ENCODE measurements at regions not wholly inside any gene's neighbourhood (a gene's known extent, or its start where the extent isn't known, plus 50 kb on each side); places are given as distances from the start of the nearest gene placed in this dataset.

GRCh38 chr6:168919470-168920179, 334.0 kb downstream of the THBS2 start:
- WGBS (ENCODE audit: extremely low coverage, insufficient coverage, low lambda C conversion rate) = no CpG with 5 or more reads among the region's 13 CpGs
- Histone ChIP-seq H3K4me2 (ENCODE audit: low read length) (no peak overlapping the region), H3K4me1 (ENCODE audit: control insufficient read depth, low read depth, low read length) (no peaks in the 10 kb centered on the region)

GRCh38 chr6:168916576-168917211, 337.0 kb downstream of the THBS2 start:
- no CpG with 5 or more reads among the region's 11 CpGs for WGBS (ENCODE audit: extremely low coverage, insufficient coverage, low lambda C conversion rate)
- no peak overlapping the region for H3K4me2 ChIP-seq (ENCODE audit: low read length)
- no peak overlapping the region for H2BK120ac ChIP-seq (ENCODE audit: low read depth, low read length)
- no peak overlapping the region for H2BK5ac ChIP-seq (ENCODE audit: low read length)
- no peak overlapping the region for H3K9ac ChIP-seq (ENCODE audit: low read length)
- no peaks in the 10 kb centered on the region for H3K27me3 ChIP-seq (ENCODE audit: insufficient read depth, low read length, poor library complexity)
- H3K4me3 ChIP-seq (ENCODE audit: low read length) = no peak overlapping the region
- no peaks in the 10 kb centered on the region for H3K79me2 ChIP-seq (ENCODE audit: control insufficient read depth, insufficient read depth, low read length)
- no peak overlapping the region for H2BK15ac ChIP-seq (replicated peaks; ENCODE audit: low read depth)
- no peaks in the 10 kb centered on the region for H3K79me1 ChIP-seq (ENCODE audit: low read length)
- no peak overlapping the region for H4K5ac ChIP-seq (ENCODE audit: low read length)
- no peak overlapping the region for H2AK5ac ChIP-seq (ENCODE audit: low read length)
- DNase-seq = no peak
- H4K8ac ChIP-seq (ENCODE audit: low read depth, low read length) = no peak overlapping the region
- no peak overlapping the region for H3K4ac ChIP-seq (ENCODE audit: low read depth, low read length)
- no peak overlapping the region for H3K23ac ChIP-seq (ENCODE audit: low read length)
- no peak overlapping the region for H3K27ac ChIP-seq (ENCODE audit: low read depth, low read length)
- H3K56ac ChIP-seq (ENCODE audit: low read length) = no peak overlapping the region
- H3K36me3 ChIP-seq (ENCODE audit: control insufficient read depth, insufficient read depth, low read length) = no peaks in the 10 kb centered on the region
- H3K4me1 ChIP-seq (ENCODE audit: control insufficient read depth, low read depth, low read length) = no peaks in the 10 kb centered on the region
- no peak overlapping the region for H3K18ac ChIP-seq (ENCODE audit: low read length)

More at GRCh38 chr6:168919470-168920179, 334.0 kb downstream of the THBS2 start:
- H3K27ac ChIP-seq (ENCODE audit: low read depth, low read length) = no peak overlapping the region
- DNase-seq = no peak
- no peaks in the 10 kb centered on the region for H3K79me2 ChIP-seq (ENCODE audit: control insufficient read depth, insufficient read depth, low read length)
- H2BK5ac ChIP-seq (ENCODE audit: low read length) = no peak overlapping the region
- H4K5ac ChIP-seq (ENCODE audit: low read length) = no peak overlapping the region
- H2AK5ac ChIP-seq (ENCODE audit: low read length) = no peak overlapping the region
- H3K4ac ChIP-seq (ENCODE audit: low read depth, low read length) = no peak overlapping the region
- no peaks in the 10 kb centered on the region for H3K79me1 ChIP-seq (ENCODE audit: low read length)
- H3K18ac ChIP-seq (ENCODE audit: low read length) = no peak overlapping the region
- no peaks in the 10 kb centered on the region for H3K36me3 ChIP-seq (ENCODE audit: control insufficient read depth, insufficient read depth, low read length)
- H2BK120ac ChIP-seq (ENCODE audit: low read depth, low read length) = no peak overlapping the region
- H3K23ac ChIP-seq (ENCODE audit: low read length) = no peak overlapping the region
- no peak overlapping the region for H2BK15ac ChIP-seq (replicated peaks; ENCODE audit: low read depth)
- H3K56ac ChIP-seq (ENCODE audit: low read length) = no peak overlapping the region
- no peak overlapping the region for H3K4me3 ChIP-seq (ENCODE audit: low read length)
- no peak overlapping the region for H3K9ac ChIP-seq (ENCODE audit: low read length)
- H4K8ac ChIP-seq (ENCODE audit: low read depth, low read length) = no peak overlapping the region
- no peaks in the 10 kb centered on the region for H3K27me3 ChIP-seq (ENCODE audit: insufficient read depth, low read length, poor library complexity)

- H3K56ac ChIP-seq (ENCODE audit: low read length) = no peak overlapping the region
- no peaks in the 10 kb centered on the region for H3K36me3 ChIP-seq (ENCODE audit: control insufficient read depth, insufficient read depth, low read length)
- no peaks in the 10 kb centered on the region for H3K27me3 ChIP-seq (ENCODE audit: insufficient read depth, low read length, poor library complexity)
- no peak overlapping the region for H4K8ac ChIP-seq (ENCODE audit: low read depth, low read length)
- no peak overlapping the region for H2BK5ac ChIP-seq (ENCODE audit: low read length)
- no peak overlapping the region for H3K23ac ChIP-seq (ENCODE audit: low read length)
- H3K4me3 ChIP-seq (ENCODE audit: low read length) = no peak overlapping the region
- no peaks in the 10 kb centered on the region for H3K79me1 ChIP-seq (ENCODE audit: low read length)
- no peak overlapping the region for H3K9ac ChIP-seq (ENCODE audit: low read length)
- H4K5ac ChIP-seq (ENCODE audit: low read length) = no peak overlapping the region
- no peak overlapping the region for H3K4me2 ChIP-seq (ENCODE audit: low read length)
- DNase-seq = no peak
- WGBS (ENCODE audit: extremely low coverage, insufficient coverage, low lambda C conversion rate) = no CpG with 5 or more reads among the region's 4 CpGs
- H2BK15ac ChIP-seq (replicated peaks; ENCODE audit: low read depth) = no peak overlapping the region
- H2AK5ac ChIP-seq (ENCODE audit: low read length) = no peak overlapping the region
- H3K4me1 ChIP-seq (ENCODE audit: control insufficient read depth, low read depth, low read length) = no peaks in the 10 kb centered on the region
- H2BK120ac ChIP-seq (ENCODE audit: low read depth, low read length) = no peak overlapping the region
- H3K79me2 ChIP-seq (ENCODE audit: control insufficient read depth, insufficient read depth, low read length) = no peaks in the 10 kb centered on the region
- H3K27ac ChIP-seq (ENCODE audit: low read depth, low read length) = no peak overlapping the region
- H3K18ac ChIP-seq (ENCODE audit: low read length) = no peak overlapping the region
- no peak overlapping the region for H3K4ac ChIP-seq (ENCODE audit: low read depth, low read length)
Measured at GRCh38 chr6:168915855-168916254, 337.8 kb downstream of the THBS2 start.

- H3K4ac ChIP-seq (ENCODE audit: low read depth, low read length) = no peak overlapping the region
Measured at GRCh38 chr6:168915242-168915641, 338.4 kb downstream of the THBS2 start.

GRCh38 chr6:168913866-168914469, 339.7 kb downstream of the THBS2 start:
- no peaks in the 10 kb centered on the region for H3K79me1 ChIP-seq (ENCODE audit: low read length)
- no peak for DNase-seq
- H3K56ac ChIP-seq (ENCODE audit: low read length) = no peak overlapping the region
- H3K4me2 ChIP-seq (ENCODE audit: low read length) = no peak overlapping the region
- H3K18ac ChIP-seq (ENCODE audit: low read length) = no peak overlapping the region
- H3K4me1 ChIP-seq (ENCODE audit: control insufficient read depth, low read depth, low read length) = no peaks in the 10 kb centered on the region
- H3K23ac ChIP-seq (ENCODE audit: low read length) = no peak overlapping the region
- no peak overlapping the region for H2BK5ac ChIP-seq (ENCODE audit: low read length)
- no peak overlapping the region for H3K4ac ChIP-seq (ENCODE audit: low read depth, low read length)
- H3K36me3 ChIP-seq (ENCODE audit: control insufficient read depth, insufficient read depth, low read length) = no peaks in the 10 kb centered on the region
- no peak overlapping the region for H3K4me3 ChIP-seq (ENCODE audit: low read length)
- no peak overlapping the region for H2BK15ac ChIP-seq (replicated peaks; ENCODE audit: low read depth)
- no peak overlapping the region for H2BK120ac ChIP-seq (ENCODE audit: low read depth, low read length)
- no peaks in the 10 kb centered on the region for H3K79me2 ChIP-seq (ENCODE audit: control insufficient read depth, insufficient read depth, low read length)
- no peak overlapping the region for H4K8ac ChIP-seq (ENCODE audit: low read depth, low read length)
- no peak overlapping the region for H3K27ac ChIP-seq (ENCODE audit: low read depth, low read length)
- no peaks in the 10 kb centered on the region for H3K27me3 ChIP-seq (ENCODE audit: insufficient read depth, low read length, poor library complexity)
- no peak overlapping the region for H3K9ac ChIP-seq (ENCODE audit: low read length)
- no CpG with 5 or more reads among the region's 12 CpGs for WGBS (ENCODE audit: extremely low coverage, insufficient coverage, low lambda C conversion rate)
- no peak overlapping the region for H4K5ac ChIP-seq (ENCODE audit: low read length)
- no peak overlapping the region for H2AK5ac ChIP-seq (ENCODE audit: low read length)

More at GRCh38 chr6:168915242-168915641, 338.4 kb downstream of the THBS2 start:
- H2BK15ac ChIP-seq (replicated peaks; ENCODE audit: low read depth) = no peak overlapping the region
- H3K56ac ChIP-seq (ENCODE audit: low read length) = no peak overlapping the region
- no peak overlapping the region for H3K4me2 ChIP-seq (ENCODE audit: low read length)
- H2AK5ac ChIP-seq (ENCODE audit: low read length) = no peak overlapping the region
- H3K27ac ChIP-seq (ENCODE audit: low read depth, low read length) = no peak overlapping the region
- H3K4me3 ChIP-seq (ENCODE audit: low read length) = no peak overlapping the region
- no peaks in the 10 kb centered on the region for H3K79me1 ChIP-seq (ENCODE audit: low read length)
- H4K5ac ChIP-seq (ENCODE audit: low read length) = no peak overlapping the region
- no peak overlapping the region for H2BK5ac ChIP-seq (ENCODE audit: low read length)
- H3K9ac ChIP-seq (ENCODE audit: low read length) = no peak overlapping the region
- H3K79me2 ChIP-seq (ENCODE audit: control insufficient read depth, insufficient read depth, low read length) = no peaks in the 10 kb centered on the region
- WGBS (ENCODE audit: extremely low coverage, insufficient coverage, low lambda C conversion rate) = no CpG with 5 or more reads among the region's 6 CpGs
- H3K27me3 ChIP-seq (ENCODE audit: insufficient read depth, low read length, poor library complexity) = no peaks in the 10 kb centered on the region
- H3K36me3 ChIP-seq (ENCODE audit: control insufficient read depth, insufficient read depth, low read length) = no peaks in the 10 kb centered on the region
- no peak overlapping the region for H3K18ac ChIP-seq (ENCODE audit: low read length)
- no peak overlapping the region for H4K8ac ChIP-seq (ENCODE audit: low read depth, low read length)
- H3K23ac ChIP-seq (ENCODE audit: low read length) = no peak overlapping the region
- no peak for DNase-seq
- H2BK120ac ChIP-seq (ENCODE audit: low read depth, low read length) = no peak overlapping the region
- no peaks in the 10 kb centered on the region for H3K4me1 ChIP-seq (ENCODE audit: control insufficient read depth, low read depth, low read length)
